Natural killer cell treated with Interleukin-12 subunit alpha and Interleukin-12 subunit beta and Interleukin-15 and Interleukin-18, amount 100 ng/mL, for 72 hours (primary cell): ENCODE measurements at regions not wholly inside any gene's neighbourhood (a gene's known extent, or its start where the extent isn't known, plus 50 kb on each side); places are given as distances from the start of the nearest gene placed in this dataset.

Experiments used
- ATAC-seq, 2 donors: fragments of 150-1000 bp; cut with Tn5 transposase in 1 of 2; sonication (Bioruptor Pico), chemical (Tn5 transposase) in 1 of 2; 2 replicates each; pipeline ENCODE4 v1.10.0; 2021
- DNase-seq: peaks from one replicate; pipeline ENCODE4 v3.0.0; 2022; ENCODE audit warnings: low spot score
- H3K27ac Mint-ChIP-seq, 2 donors: 1 replicate in 1 of 2; 2 replicates in 1 of 2; pipeline ENCODE4 v1.8.0; 2022; ENCODE audit warnings: mixed read lengths in 2 of 2, mild to moderate bottlenecking in 1 of 2, moderate library complexity in 1 of 2
- H3K27me3 Mint-ChIP-seq, 2 donors: 1 replicate in 1 of 2; 2 replicates in 1 of 2; pipeline ENCODE4 v1.8.0; 2022; ENCODE audit warnings: mixed read lengths in 2 of 2
- H3K36me3 Mint-ChIP-seq: one replicate; pipeline ENCODE4 v1.8.0; 2022; ENCODE audit warnings: mixed read lengths
- H3K4me1 Mint-ChIP-seq, 2 donors: 1 replicate in 1 of 2; 2 replicates in 1 of 2; pipeline ENCODE4 v1.8.0; 2022; ENCODE audit warnings: low read depth in 2 of 2, mixed read lengths in 2 of 2, mild to moderate bottlenecking in 1 of 2
- H3K4me3 Mint-ChIP-seq: one replicate; pipeline ENCODE4 v1.8.0; 2022; ENCODE audit warnings: mixed read lengths
- H3K9me3 Mint-ChIP-seq: 2 replicates; pipeline ENCODE4 v1.8.0; 2022; ENCODE audit warnings: mixed read lengths

GRCh38 chr4:157992948-157993839 lies 179.6 kb downstream of the GASK1B start:
- H3K4me1 Mint-ChIP-seq: no peaks in the 10 kb centered on the region
- no peaks in the 10 kb centered on the region for H3K36me3 Mint-ChIP-seq
- DNase-seq (no peak), ATAC-seq (no peak)
- H3K4me3 Mint-ChIP-seq: no peak overlapping the region
- no peak overlapping the region for H3K27ac Mint-ChIP-seq
- H3K9me3 Mint-ChIP-seq: no peaks in the 10 kb centered on the region
- no peaks in the 10 kb centered on the region for H3K27me3 Mint-ChIP-seq

GRCh38 chr4:157992038-157992705 lies 180.7 kb downstream of the GASK1B start:
- Mint-ChIP-seq H3K9me3 (no peaks in the 10 kb centered on the region), H3K27ac (no peak overlapping the region), H3K4me3 (no peak overlapping the region), H3K27me3 (no peaks in the 10 kb centered on the region), H3K36me3 (no peaks in the 10 kb centered on the region), H3K4me1 (no peaks in the 10 kb centered on the region)
- DNase-seq: no peak
- no peak for ATAC-seq

GRCh38 chr4:157988641-157989040 lies 184.2 kb downstream of the GASK1B start:
- DNase-seq (no peak), ATAC-seq (no peak)
- H3K9me3 Mint-ChIP-seq: peaks cover 5% of the 10 kb centered on the region
- H3K4me1 Mint-ChIP-seq: no peaks in the 10 kb centered on the region
- no peaks in the 10 kb centered on the region for H3K36me3 Mint-ChIP-seq
- no peak overlapping the region for H3K27ac Mint-ChIP-seq
- no peaks in the 10 kb centered on the region for H3K27me3 Mint-ChIP-seq
- no peak overlapping the region for H3K4me3 Mint-ChIP-seq

GRCh38 chr4:157984285-157984911 lies 188.4 kb downstream of the GASK1B start:
- H3K9me3 Mint-ChIP-seq: peaks cover 5% of the 10 kb centered on the region
- no peak overlapping the region for H3K27ac Mint-ChIP-seq
- ATAC-seq (no peak), DNase-seq (no peak)
- H3K4me1 Mint-ChIP-seq: no peaks in the 10 kb centered on the region
- no peaks in the 10 kb centered on the region for H3K36me3 Mint-ChIP-seq
- no peaks in the 10 kb centered on the region for H3K27me3 Mint-ChIP-seq
- H3K4me3 Mint-ChIP-seq: no peak overlapping the region

GRCh38 chr4:157983300-157983699 lies 189.5 kb downstream of the GASK1B start:
- H3K27me3 Mint-ChIP-seq: peaks cover 0 to 3% of the 10 kb centered on the region in 2 donors
- DNase-seq (no peak), ATAC-seq (no peak)
- no peaks in the 10 kb centered on the region for H3K4me1 Mint-ChIP-seq
- peaks cover 5% of the 10 kb centered on the region for H3K9me3 Mint-ChIP-seq
- no peaks in the 10 kb centered on the region for H3K36me3 Mint-ChIP-seq
- no peak overlapping the region for H3K27ac Mint-ChIP-seq
- no peak overlapping the region for H3K4me3 Mint-ChIP-seq

GRCh38 chr4:157980158-157980557 lies 192.7 kb downstream of the GASK1B start:
- ATAC-seq (no peak), DNase-seq (no peak)
- H3K9me3 Mint-ChIP-seq: peaks cover 5% of the 10 kb centered on the region
- H3K4me3 Mint-ChIP-seq: no peak overlapping the region
- no peaks in the 10 kb centered on the region for H3K36me3 Mint-ChIP-seq
- H3K27ac Mint-ChIP-seq: no peak overlapping the region
- peaks cover 0 to 3% of the 10 kb centered on the region in 2 donors for H3K27me3 Mint-ChIP-seq
- H3K4me1 Mint-ChIP-seq: no peaks in the 10 kb centered on the region

- no peaks in the 10 kb centered on the region for H3K9me3 Mint-ChIP-seq
- no peak overlapping the region for H3K27ac Mint-ChIP-seq
- no peak for DNase-seq
- H3K27me3 Mint-ChIP-seq: peaks cover 0 to 3% of the 10 kb centered on the region in 2 donors
- ATAC-seq: no peak
- no peak overlapping the region for H3K4me3 Mint-ChIP-seq
- no peaks in the 10 kb centered on the region for H3K36me3 Mint-ChIP-seq
- H3K4me1 Mint-ChIP-seq: no peaks in the 10 kb centered on the region
These were observed 194.0 kb downstream of the GASK1B start for GRCh38 chr4:157978680-157979361.

- Mint-ChIP-seq H3K4me3 (no peak overlapping the region), H3K9me3 (no peaks in the 10 kb centered on the region), H3K27me3 (peaks cover 0 to 3% of the 10 kb centered on the region in 2 donors), H3K27ac (no peak overlapping the region), H3K36me3 (no peaks in the 10 kb centered on the region), H3K4me1 (no peaks in the 10 kb centered on the region)
- DNase-seq: no peak
- ATAC-seq: no peak
These were observed 195.7 kb downstream of the GASK1B start for GRCh38 chr4:157977086-157977485.

GRCh38 chr4:157973297-157973696 lies 199.5 kb downstream of the GASK1B start:
- Mint-ChIP-seq H3K9me3 (peaks cover 3% of the 10 kb centered on the region), H3K4me1 (no peaks in the 10 kb centered on the region), H3K27ac (no peak overlapping the region), H3K36me3 (no peaks in the 10 kb centered on the region), H3K4me3 (no peak overlapping the region), H3K27me3 (no peaks in the 10 kb centered on the region)
- no peak for DNase-seq
- ATAC-seq: no peak

GRCh38 chr4:157964463-157964862 lies 208.4 kb downstream of the GASK1B start:
- DNase-seq: no peak
- Mint-ChIP-seq H3K4me3 (no peak overlapping the region), H3K36me3 (no peaks in the 10 kb centered on the region)

GRCh38 chr4:157961229-157961990 lies 211.4 kb downstream of the GASK1B start:
- H3K27ac Mint-ChIP-seq: no peak overlapping the region
- H3K4me3 Mint-ChIP-seq: no peak overlapping the region
- H3K27me3 Mint-ChIP-seq: no peaks in the 10 kb centered on the region
- no peak for ATAC-seq
- no peak for DNase-seq
- no peaks in the 10 kb centered on the region for H3K9me3 Mint-ChIP-seq
- no peaks in the 10 kb centered on the region for H3K36me3 Mint-ChIP-seq
- H3K4me1 Mint-ChIP-seq: no peaks in the 10 kb centered on the region

More at GRCh38 chr4:157964463-157964862, 208.4 kb downstream of the GASK1B start:
- ATAC-seq: no peak
- H3K27ac Mint-ChIP-seq: no peak overlapping the region
- no peaks in the 10 kb centered on the region for H3K4me1 Mint-ChIP-seq
- no peaks in the 10 kb centered on the region for H3K9me3 Mint-ChIP-seq
- H3K27me3 Mint-ChIP-seq: no peaks in the 10 kb centered on the region

- H3K36me3 Mint-ChIP-seq: no peaks in the 10 kb centered on the region
- ATAC-seq (no peak), DNase-seq (no peak)
- H3K27ac Mint-ChIP-seq: no peak overlapping the region
- no peaks in the 10 kb centered on the region for H3K9me3 Mint-ChIP-seq
- H3K4me1 Mint-ChIP-seq: no peaks in the 10 kb centered on the region
- no peaks in the 10 kb centered on the region for H3K27me3 Mint-ChIP-seq
- no peak overlapping the region for H3K4me3 Mint-ChIP-seq
These were observed 214.9 kb downstream of the GASK1B start for GRCh38 chr4:157957905-157958304.

GRCh38 chr4:157942017-157942416 lies 230.8 kb downstream of the GASK1B start:
- H3K27ac Mint-ChIP-seq: no peak overlapping the region

More at GRCh38 chr4:157942017-157942416, 230.8 kb downstream of the GASK1B start:
- H3K4me1 Mint-ChIP-seq: no peaks in the 10 kb centered on the region
- H3K36me3 Mint-ChIP-seq: no peaks in the 10 kb centered on the region
- DNase-seq (no peak), ATAC-seq (no peak)
- H3K9me3 Mint-ChIP-seq: peaks cover 2% of the 10 kb centered on the region
- H3K4me3 Mint-ChIP-seq: no peak overlapping the region
- H3K27me3 Mint-ChIP-seq: no peaks in the 10 kb centered on the region
